IMR-90 (cell line): ENCODE measurements at regions not wholly inside any gene's neighbourhood (a gene's known extent, or its start where the extent isn't known, plus 50 kb on each side); places are given as distances from the start of the nearest gene placed in this dataset.

Experiments
- BHLHE40 ChIP-seq: fragments of 150-350 bp; IDR thresholded peaks from 2 replicates; pipeline ENCODE4 v1.6.1; 2016; ENCODE audit warnings: mild to moderate bottlenecking, low read depth, low read length
- CHD1 ChIP-seq: IDR thresholded peaks from 2 replicates; pipeline ENCODE4 v1.6.1; 2012; ENCODE audit warnings: low read depth, low read length, improper control_type of control experiment
- CTCF ChIP-seq: conservative IDR thresholded peaks from 2 replicates; pipeline ENCODE4 v1.5.1; 2012; ENCODE audit warnings: mild to moderate bottlenecking, low read depth, low read length, improper control_type of control experiment
- FOS ChIP-seq: fragments of 150-350 bp; IDR thresholded peaks from 2 replicates; pipeline ENCODE4 v1.6.1; 2016; ENCODE audit warnings: low read depth, low read length
- MXI1 ChIP-seq: IDR thresholded peaks from 2 replicates; pipeline ENCODE4 v1.6.1; 2012; ENCODE audit warnings: low read depth, mild to moderate bottlenecking, low read length, moderate library complexity, borderline replicate concordance
- NFE2L2 ChIP-seq: fragments of 150-350 bp; IDR thresholded peaks from 2 replicates; pipeline ENCODE4 v1.6.1; 2016; ENCODE audit warnings: low read depth, mild to moderate bottlenecking, low read length
- POLR2A ChIP-seq: IDR thresholded peaks from 2 replicates; pipeline ENCODE4 v1.6.1; 2012; ENCODE audit warnings: mild to moderate bottlenecking, low read depth, low read length
- RAD21 ChIP-seq: IDR thresholded peaks from 2 replicates; pipeline ENCODE4 v1.6.1; 2012; ENCODE audit warnings: low read length, improper control_type of control experiment
- RFX5 ChIP-seq: IDR thresholded peaks from 2 replicates; pipeline ENCODE4 v1.8.0; 2012; ENCODE audit warnings: low read depth, mild to moderate bottlenecking, low read length, moderate library complexity
- USF2 ChIP-seq: fragments of 150-350 bp; IDR thresholded peaks from 2 replicates; pipeline ENCODE4 v1.6.1; 2017; ENCODE audit warnings: mild to moderate bottlenecking, antibody characterized with exemption, low read length, low read depth

GRCh38 chr6:170032197-170032596 lies 258.7 kb downstream of the DLL1 start:
- no peak for TF ChIP-seq CTCF
- TF ChIP-seq FOS = no peak
- TF ChIP-seq BHLHE40 = no peak
- TF ChIP-seq RFX5 = no peak
- TF ChIP-seq USF2 = no peak
- no peak for TF ChIP-seq POLR2A
- TF ChIP-seq NFE2L2 = no peak
- no peak for TF ChIP-seq MXI1
- TF ChIP-seq RAD21 = no peak
- no peak for TF ChIP-seq CHD1
